ENCODE measurements at regions not wholly inside any gene's neighbourhood (a gene's known extent, or its start where the extent isn't known, plus 50 kb on each side); places are given as distances from the start of the nearest gene placed in this dataset.

- TF ChIP-seq CTCF (IDR thresholded peaks at IDR 0.05; ENCODE audit: extremely low read depth in 1 of 2, insufficient read depth in 1 of 2, low read depth in 1 of 2, low read length in 2 of 2) (no peak), POLR2A (IDR thresholded peaks at IDR 0.05; ENCODE audit: low read depth, low read length) (no peak), POLR2AphosphoS5 (IDR thresholded peaks at IDR 0.05; ENCODE audit: insufficient read depth, low read depth, low read length) (no peak), MAX (IDR thresholded peaks at IDR 0.05; ENCODE audit: insufficient read depth, insufficient read length) (no peak), FOS (IDR thresholded peaks at IDR 0.05; ENCODE audit: borderline replicate concordance, insufficient read depth, low read length) (no peak), EZH2 (IDR thresholded peaks at IDR 0.05; ENCODE audit: borderline replicate concordance, low read depth, low read length, severe bottlenecking) (no peak), MYC (IDR thresholded peaks at IDR 0.05; ENCODE audit: low read depth, low read length) (no peak)
Measured at GRCh38 chr5:117473165-117473564, 898.5 kb upstream of the SEMA6A start.
